ENCODE measurements at regions not wholly inside any gene's neighbourhood (a gene's known extent, or its start where the extent isn't known, plus 50 kb on each side); places are given as distances from the start of the nearest gene placed in this dataset.
"Not testable (repeated sequence)": the region's sequence is repeated elsewhere in the genome, so short reads cannot be mapped to it uniquely, and the experiment has no call there.

DNA sequence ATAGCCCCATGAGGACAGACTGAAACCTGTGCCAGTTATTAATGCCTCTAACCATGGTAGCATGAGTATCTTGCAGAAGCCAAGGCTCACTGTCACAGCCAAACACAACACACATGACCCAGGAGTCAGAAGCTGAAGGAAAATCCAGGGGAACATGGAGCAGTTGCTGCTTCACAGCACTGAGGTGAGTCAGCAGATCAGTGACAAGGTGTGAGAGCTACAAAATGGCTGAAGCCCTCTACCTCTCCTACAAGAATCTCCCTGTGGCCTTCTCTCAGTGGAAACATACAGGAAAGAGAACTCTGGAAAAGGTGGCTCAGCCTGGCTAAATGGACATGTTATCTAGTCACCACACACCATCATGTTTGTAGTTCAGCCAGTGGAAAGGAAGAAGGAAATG, 93.5 kb downstream of the NAB1 start:
- no peak for DNase-seq (ENCODE audit: extremely low read depth, low read depth, low spot score)

DNA sequence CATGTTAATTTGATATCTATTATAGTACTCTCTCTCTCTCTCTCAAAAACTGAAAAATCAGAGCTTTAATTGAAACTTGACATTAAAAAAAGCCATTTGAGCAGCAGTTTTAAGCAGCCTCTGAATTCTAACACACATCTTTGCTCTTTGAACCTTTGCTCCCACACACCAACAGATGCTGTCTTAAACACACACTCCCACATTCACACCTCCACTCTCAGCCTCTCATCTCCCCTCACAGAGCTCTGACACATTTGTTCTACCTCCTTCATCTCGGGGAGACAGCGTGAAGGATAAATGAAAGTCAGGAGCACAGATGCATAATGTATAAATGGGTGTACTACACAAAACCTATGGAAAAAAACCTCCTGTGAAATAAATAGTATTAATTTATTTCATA, 95.2 kb downstream of the NAB1 start:
- no peak for DNase-seq (ENCODE audit: extremely low read depth, low read depth, low spot score)

- DNase-seq (ENCODE audit: extremely low read depth, low read depth, low spot score): no peak
Observed at GRCh38 chr2:190746971-190747761, 98.3 kb downstream of the NAB1 start.

DNA sequence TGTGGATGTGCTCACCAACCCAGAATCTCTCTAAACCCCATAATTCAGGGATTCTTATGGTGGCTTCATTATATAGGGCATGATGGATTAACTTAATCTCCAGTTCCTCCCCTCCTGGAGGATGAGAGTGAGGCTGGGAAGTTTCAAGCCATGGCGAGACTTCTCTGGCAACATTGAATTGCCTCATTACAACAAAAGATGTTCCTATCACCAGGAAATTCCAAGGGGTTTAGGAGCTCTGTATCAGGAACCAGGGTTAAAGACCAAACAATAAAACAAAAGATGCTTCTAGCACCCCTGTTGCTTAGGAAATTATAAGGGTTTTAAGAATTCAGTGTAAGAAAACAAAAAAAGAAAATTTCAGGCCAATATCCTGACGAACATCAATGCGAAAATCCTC, 100.1 kb downstream of the NAB1 start:
- DNase-seq (ENCODE audit: extremely low read depth, low read depth, low spot score): no peak

DNA sequence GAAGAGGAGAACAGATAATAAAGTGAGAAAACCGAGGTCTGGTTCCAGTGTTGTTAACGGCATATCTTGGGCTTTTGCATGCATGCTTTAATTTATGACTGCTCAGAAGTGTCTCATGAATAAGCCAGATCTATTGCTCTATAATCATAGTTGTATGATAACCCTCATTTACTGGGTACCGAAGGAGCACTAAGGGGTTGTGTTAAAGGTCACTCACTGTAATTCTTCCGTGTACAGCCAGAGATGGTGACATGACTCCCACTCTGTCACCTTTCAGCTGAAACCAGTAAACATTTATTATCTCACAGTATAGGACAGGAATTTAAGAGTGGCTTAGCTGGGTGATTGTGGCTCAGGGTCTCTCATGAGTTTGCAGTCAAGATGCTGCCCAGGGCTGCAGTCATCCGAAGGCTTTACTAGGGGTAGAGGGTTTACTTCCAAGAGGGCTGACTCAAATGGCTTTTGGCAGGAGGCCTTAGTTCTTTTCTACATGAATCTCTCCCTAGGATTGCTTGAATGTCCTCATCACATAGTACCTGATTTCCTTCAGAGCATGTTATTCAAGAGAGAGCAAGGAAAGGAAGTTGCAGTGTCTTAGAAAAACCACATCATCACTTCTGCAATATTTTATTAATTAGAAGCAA, 107.0 kb downstream of the NAB1 start:
- DNase-seq (ENCODE audit: extremely low read depth, low read depth, low spot score): no peak

DNA sequence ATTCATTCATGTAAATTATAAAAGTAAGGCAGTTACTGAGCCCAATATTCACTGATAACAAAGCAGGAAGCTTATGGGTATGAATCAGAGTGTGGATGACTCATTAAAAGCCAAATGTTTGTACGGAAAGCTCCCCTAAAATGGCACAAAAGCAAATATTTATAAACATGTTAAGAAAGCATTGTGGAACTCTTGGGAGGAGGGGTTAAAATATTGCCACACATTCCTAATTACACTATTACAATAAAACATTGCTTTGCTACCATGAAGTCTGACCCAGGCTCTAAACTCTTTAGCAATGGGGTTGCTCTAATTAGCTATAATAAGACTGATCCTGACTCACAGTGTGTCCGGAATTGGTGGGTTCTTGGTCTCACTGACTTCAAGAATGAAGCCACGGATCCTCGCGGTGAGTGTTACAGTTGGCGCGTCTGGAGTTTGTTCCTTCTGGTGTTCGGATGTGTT, 110.9 kb downstream of the NAB1 start:
- DNase-seq (ENCODE audit: extremely low read depth, low read depth, low spot score): peak; percentile 88

DNA sequence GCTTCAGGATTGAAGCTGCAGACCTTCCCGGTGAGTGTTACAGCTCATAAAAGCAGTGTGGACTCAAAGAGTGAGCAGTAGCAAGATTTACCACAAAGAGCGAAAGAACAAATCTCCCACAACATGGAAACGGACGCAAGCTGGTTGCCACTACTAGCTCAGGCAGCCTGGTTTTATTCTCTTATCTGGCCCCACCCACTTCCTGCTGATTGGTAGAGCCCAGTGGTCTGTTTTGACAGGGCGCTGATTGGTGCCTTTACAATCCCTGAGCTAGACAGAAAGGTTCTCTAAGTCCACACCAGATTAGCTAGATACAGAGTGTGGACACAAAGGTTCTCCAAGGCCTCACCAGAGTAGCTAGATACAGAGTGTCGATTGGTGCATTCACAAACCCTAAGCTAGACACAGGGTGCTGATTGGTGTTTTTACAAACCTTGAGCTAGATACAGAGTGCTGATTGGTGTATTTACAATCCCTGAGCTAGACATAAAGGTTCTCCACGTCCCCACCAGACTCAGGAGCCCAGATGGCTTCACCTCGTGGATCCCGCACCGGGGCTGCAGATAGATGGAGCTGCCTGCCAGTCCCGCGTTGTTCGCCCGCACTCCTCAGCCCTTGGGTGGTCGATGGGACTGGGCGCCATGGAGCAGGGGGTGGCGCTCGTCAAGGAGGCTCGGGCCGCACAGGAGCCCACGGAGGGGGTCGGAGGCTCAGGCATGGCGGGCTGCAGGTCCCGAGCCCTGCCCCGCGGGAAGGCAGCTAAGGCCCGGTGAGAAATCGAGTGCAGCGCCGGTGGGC, 111.7 kb downstream of the NAB1 start:
- DNase-seq (ENCODE audit: extremely low read depth, low read depth, low spot score): not testable (repeated sequence)

DNA sequence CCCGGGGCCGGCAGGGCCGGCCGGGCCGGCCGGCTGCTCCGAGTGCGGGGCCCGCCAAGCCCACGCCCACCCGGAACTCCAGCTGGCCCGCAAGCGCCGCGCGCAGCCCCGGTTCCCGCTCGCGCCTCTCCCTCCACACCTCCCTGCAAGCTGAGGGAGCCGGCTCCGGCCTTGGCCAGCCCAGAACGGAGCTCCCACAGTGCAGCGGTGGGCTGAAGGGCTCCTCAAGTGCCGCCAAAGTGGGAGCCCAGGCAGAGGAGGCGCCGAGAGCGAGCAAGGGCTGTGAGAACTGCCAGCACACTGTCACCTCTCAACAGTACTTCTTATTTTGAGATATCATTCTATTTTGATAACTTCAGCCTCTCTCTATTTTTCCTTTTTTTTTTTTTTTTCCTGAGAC, 112.3 kb downstream of the NAB1 start:
- DNase-seq (ENCODE audit: extremely low read depth, low read depth, low spot score): not testable (repeated sequence)

- no peak for DNase-seq (ENCODE audit: extremely low read depth, low read depth, low spot score)
Observed at GRCh38 chr2:190762566-190762965, 113.7 kb downstream of the NAB1 start.

GRCh38 chr2:190763100-190763499, 114.2 kb downstream of the NAB1 start:
- DNase-seq (ENCODE audit: extremely low read depth, low read depth, low spot score): no peak

GRCh38 chr2:190763901-190764514, 115.1 kb downstream of the NAB1 start:
- DNase-seq (ENCODE audit: extremely low read depth, low read depth, low spot score): no peak

- no peak for DNase-seq (ENCODE audit: extremely low read depth, low read depth, low spot score)
Observed at GRCh38 chr2:190765386-190766173, 115.0 kb upstream of the GLS start.

DNA sequence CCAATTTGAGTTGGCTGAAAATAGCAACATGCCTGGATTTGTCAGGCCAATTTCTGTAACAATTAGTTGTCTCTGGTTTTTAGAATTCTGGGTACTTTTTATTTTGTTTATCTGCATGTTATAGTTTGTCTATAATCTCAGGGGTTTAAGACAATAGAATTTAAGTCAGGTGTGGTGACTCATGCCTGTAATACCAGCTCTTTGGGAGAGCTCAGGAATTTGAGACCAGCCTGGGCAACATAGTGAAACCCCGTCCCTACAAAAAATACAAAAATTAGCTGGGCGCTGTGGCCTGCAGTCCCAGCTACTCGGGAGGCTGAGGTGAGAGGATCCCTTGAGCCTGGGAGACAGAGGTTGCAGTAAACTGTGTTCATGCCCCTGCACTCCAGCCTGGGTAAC, 114.4 kb upstream of the GLS start:
- DNase-seq (ENCODE audit: extremely low read depth, low read depth, low spot score): no peak

GRCh38 chr2:190766595-190766994, 114.0 kb upstream of the GLS start:
- DNase-seq (ENCODE audit: extremely low read depth, low read depth, low spot score): no peak

DNA sequence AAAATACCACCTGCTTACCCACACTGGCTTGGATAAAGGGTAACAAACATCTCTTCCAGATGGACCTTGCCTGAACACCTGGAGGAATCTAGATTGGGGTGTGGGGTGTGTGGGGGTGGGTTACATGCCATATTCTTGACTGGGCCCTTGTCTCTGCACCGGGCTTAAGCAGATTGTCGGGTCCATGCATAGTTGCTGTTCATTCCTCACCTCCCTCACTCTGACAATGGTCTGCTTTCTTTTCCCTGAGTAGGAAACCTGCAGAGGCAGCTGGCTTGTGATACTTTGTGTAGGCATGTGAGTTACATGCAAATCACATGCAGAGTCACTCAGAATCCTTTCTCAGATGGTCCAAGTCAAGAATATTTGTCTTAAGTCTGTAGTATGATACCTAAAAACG, 112.8 kb upstream of the GLS start:
- no peak for DNase-seq (ENCODE audit: extremely low read depth, low read depth, low spot score)

GRCh38 chr2:190769258-190769657, 111.4 kb upstream of the GLS start:
- no peak for DNase-seq (ENCODE audit: extremely low read depth, low read depth, low spot score)

DNA sequence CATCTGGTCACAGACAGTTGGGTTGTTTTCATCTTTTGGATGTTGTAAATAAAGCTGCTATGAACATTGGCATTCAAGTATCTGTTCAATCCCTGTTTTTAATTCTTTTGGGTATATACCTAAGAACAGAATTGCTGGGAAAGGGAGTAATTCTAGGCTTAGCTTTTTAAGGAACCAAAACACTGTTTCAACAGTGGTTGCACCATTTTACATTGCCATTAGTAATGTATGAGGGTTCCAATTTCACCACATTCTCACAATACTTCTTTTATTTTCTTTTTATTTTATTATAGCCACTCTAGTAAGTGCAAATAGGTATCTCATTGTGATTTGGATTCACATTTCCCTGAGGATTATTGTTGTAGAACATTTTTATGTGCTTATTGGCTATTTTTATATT, 108.9 kb upstream of the GLS start:
- DNase-seq (ENCODE audit: extremely low read depth, low read depth, low spot score): no peak

GRCh38 chr2:190780594-190780993, 100.0 kb upstream of the GLS start:
- DNase-seq (ENCODE audit: extremely low read depth, low read depth, low spot score): no peak

DNA sequence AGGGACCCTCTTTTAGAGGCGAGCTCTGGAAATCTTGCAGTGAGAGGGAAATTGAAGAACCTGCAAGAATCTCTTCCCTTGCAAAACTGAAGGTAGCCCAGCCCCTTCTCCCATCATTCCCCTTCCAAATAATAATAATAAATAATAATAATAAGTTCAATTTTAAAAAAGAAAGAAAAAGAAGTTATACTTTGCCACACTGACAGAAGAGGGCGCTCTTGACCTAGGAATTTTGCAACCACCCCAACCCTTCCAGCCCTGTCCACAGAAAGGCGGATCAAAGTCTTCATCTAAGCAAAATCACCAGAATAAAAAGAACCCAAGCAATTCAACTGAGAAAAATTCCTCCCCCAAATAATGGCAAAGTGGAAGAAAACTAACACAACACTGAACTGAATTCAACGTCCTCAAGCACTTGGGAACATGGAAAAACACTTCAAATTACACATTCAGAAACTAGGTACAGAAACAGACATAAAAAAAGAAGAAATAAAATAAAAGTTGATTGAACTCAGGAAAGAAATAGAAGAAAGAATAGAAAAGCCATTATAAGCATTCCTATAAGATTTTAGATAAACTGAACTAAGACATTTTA, 98.9 kb upstream of the GLS start:
- no peak for DNase-seq (ENCODE audit: extremely low read depth, low read depth, low spot score)

DNA sequence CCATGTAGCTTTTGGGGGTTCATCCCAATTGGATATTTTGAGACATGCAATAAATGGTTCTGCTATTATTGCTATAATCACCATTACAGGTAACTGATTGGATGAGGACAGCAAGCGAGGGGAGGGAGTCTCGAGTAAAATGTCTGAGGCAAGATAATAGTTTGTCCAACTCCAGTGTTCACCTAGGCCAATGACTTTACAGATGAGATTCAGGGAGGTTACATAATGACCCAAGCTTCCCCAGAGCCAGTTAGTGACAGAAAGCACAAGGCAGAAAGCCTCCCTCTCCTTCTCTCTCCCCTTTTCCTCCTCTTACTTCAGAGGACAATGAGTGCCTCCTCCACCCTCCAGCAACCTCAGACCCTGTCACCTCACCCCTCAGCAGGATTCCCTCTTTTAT, 98.4 kb upstream of the GLS start:
- DNase-seq (ENCODE audit: extremely low read depth, low read depth, low spot score): no peak
